BLaER1 (cell line): ENCODE measurements at regions not wholly inside any gene's neighbourhood (a gene's known extent, or its start where the extent isn't known, plus 50 kb on each side); places are given as distances from the start of the nearest gene placed in this dataset.
"Not testable (repeated sequence)": the region's sequence is repeated elsewhere in the genome, so short reads cannot be mapped to it uniquely, and the experiment has no call there.

Experiments used
- H3K27ac ChIP-seq: shearing (Covaris generic); formaldehyde crosslinking; 2 replicates; pipeline ENCODE4 v1.8.1; 2022
- H3K27me3 ChIP-seq: shearing (Covaris generic); formaldehyde crosslinking; 2 replicates; pipeline ENCODE4 v1.8.1; 2022
- H3K36me3 ChIP-seq: shearing (Covaris generic); formaldehyde crosslinking; 2 replicates; pipeline ENCODE4 v1.8.1; 2022
- H3K4me1 ChIP-seq: shearing (Covaris generic); formaldehyde crosslinking; 2 replicates; pipeline ENCODE4 v1.8.1; 2022
- H3K4me2 ChIP-seq: shearing (Covaris generic); formaldehyde crosslinking; 2 replicates; pipeline ENCODE4 v1.8.1; 2022
- H3K4me3 ChIP-seq: shearing (Covaris generic); formaldehyde crosslinking; 2 replicates; pipeline ENCODE4 v1.8.1; 2022
- H3K9ac ChIP-seq: shearing (Covaris generic); formaldehyde crosslinking; 2 replicates; pipeline ENCODE4 v1.8.1; 2022
- H3K9me3 ChIP-seq: shearing (Covaris generic); formaldehyde crosslinking; 2 replicates; pipeline ENCODE4 v1.8.1; 2022
- H4K20me1 ChIP-seq: shearing (Covaris generic); formaldehyde crosslinking; 2 replicates; pipeline ENCODE4 v1.8.1; 2022
- Cebpa-rat ChIP-seq: shearing (Covaris generic); IDR thresholded peaks from 2 replicates; pipeline ENCODE4 v1.8.1; 2022

- H3K27me3 ChIP-seq: no peaks in the 10 kb centered on the region
- H3K4me3 ChIP-seq: no peak overlapping the region
- no peak overlapping the region for H3K4me2 ChIP-seq
- peaks cover 4% of the 10 kb centered on the region; the same call in 1 of the 2 replicates for H3K9me3 ChIP-seq
- TF ChIP-seq Cebpa-rat: no peak
- H3K27ac ChIP-seq: no peak overlapping the region
- no peaks in the 10 kb centered on the region for H4K20me1 ChIP-seq
- H3K9ac ChIP-seq: no peak overlapping the region
- H3K4me1 ChIP-seq: no peaks in the 10 kb centered on the region
- H3K36me3 ChIP-seq: no peaks in the 10 kb centered on the region
Observed at GRCh38 chr10:2519139-2519538, 548.2 kb upstream of the PFKP start.

DNA sequence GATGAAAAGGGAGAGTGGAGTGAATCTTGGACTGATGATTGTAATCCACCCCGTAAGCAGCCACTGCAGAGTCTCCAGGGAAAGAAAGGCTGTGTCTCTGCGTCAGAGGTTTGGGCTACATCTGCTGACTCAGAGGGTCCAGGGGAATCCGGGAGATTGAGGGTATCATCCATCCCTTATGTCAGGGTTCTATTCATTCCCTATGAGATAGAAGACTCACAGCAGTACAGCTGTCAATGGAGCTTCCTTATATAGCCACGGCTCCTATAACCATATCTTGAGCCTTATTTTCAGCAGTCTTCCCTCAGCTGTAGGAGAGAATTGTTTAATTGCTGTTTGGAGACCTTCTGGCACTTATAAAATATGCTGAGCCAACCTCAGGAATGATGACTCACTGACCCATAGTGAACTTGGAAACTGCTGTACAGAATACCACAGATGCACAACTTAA lies 558.2 kb upstream of the PFKP start:
- no peaks in the 10 kb centered on the region for H3K4me1 ChIP-seq
- no peaks in the 10 kb centered on the region for H3K27me3 ChIP-seq
- H4K20me1 ChIP-seq: no peaks in the 10 kb centered on the region
- H3K4me2 ChIP-seq: no peak overlapping the region
- H3K9me3 ChIP-seq: 0 out of 2 replicates have a peak, but pooled peaks cover 4% of the 10 kb centered on the region
- H3K27ac ChIP-seq: no peak overlapping the region
- no peaks in the 10 kb centered on the region for H3K36me3 ChIP-seq
- no peak overlapping the region for H3K9ac ChIP-seq
- no peak overlapping the region for H3K4me3 ChIP-seq
- no peak for TF ChIP-seq Cebpa-rat

DNA sequence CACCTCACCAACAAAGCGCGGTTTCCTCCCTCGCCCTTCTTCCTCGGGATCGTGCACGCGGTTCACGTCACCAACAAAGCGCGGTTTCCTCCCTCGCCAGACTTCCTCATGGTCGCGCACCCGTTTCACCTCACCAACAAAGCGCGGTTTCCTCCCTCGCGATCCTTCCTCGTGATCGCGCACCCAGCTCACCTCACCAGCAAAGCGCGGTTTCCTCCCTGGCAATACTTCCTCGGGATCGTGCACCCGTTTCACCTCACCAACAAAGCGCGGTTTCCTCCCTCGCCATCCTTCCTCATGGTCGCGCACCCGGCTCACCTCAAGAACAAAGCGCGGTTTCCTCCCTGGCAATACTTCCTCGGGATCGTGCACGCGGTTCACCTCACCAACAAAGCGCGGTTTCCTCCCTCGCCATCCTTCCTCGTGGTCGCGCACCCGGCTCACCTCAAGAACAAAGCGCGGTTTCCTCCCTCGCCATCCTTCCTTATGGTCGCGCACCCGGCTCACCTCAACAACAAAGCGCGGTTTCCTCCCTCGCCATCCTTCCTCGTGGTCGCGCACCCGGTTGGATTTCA lies 565.9 kb upstream of the PFKP start:
- H4K20me1 ChIP-seq, H3K4me1 ChIP-seq, H3K4me3 ChIP-seq, H3K9ac ChIP-seq, H3K36me3 ChIP-seq, H3K27me3 ChIP-seq, H3K4me2 ChIP-seq, H3K27ac ChIP-seq: not testable (repeated sequence)
- H3K9me3 ChIP-seq: peaks cover 14% of the 10 kb centered on the region

GRCh38 chr10:2494399-2494798 lies 572.9 kb upstream of the PFKP start:
- TF ChIP-seq Cebpa-rat: no peak
- Histone ChIP-seq H3K4me1 (peaks cover 10% of the 10 kb centered on the region), H3K4me3 (no peak overlapping the region)

DNA sequence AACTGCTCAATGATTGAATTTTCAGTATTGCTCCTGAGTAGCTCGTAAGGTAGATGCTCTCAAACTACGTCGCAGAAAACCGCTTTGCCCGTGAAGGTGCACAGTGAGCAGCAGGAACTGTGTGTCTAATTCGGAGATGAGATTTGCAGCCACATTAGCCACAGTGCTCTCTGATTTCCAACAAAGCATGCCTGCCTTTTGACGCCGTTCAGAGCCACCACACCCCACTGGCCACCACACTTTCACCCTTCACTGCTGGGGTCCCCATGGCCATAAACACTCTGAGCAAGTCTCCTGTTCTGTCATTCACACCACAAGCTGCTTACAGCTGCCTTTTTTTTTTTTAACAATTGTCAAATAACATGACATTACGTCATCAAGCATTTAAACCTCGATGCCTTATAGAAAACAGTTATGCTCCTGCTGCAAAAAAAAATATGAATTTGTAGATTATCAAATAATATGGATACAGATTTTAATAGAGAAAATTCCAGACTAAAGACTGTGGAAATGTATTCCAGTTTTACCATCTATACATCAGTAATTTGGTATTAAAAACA lies 578.8 kb upstream of the PFKP start:
- Histone ChIP-seq H3K27me3 (no peaks in the 10 kb centered on the region), H3K9me3 (no peaks in the 10 kb centered on the region), H3K36me3 (no peaks in the 10 kb centered on the region), H3K4me3 (no peak overlapping the region), H3K4me2 (no peak overlapping the region), H3K9ac (no peak overlapping the region), H3K27ac (no peak overlapping the region), H3K4me1 (no peaks in the 10 kb centered on the region), H4K20me1 (no peaks in the 10 kb centered on the region)
- no peak for TF ChIP-seq Cebpa-rat

More at GRCh38 chr10:2494399-2494798, 572.9 kb upstream of the PFKP start:
- Histone ChIP-seq H3K27ac (no peak overlapping the region), H3K9me3 (no peaks in the 10 kb centered on the region), H3K27me3 (no peaks in the 10 kb centered on the region), H3K9ac (no peak overlapping the region), H3K36me3 (no peaks in the 10 kb centered on the region), H3K4me2 (peak overlapping the region; percentile 22; the same call in 1 of the 2 replicates), H4K20me1 (no peaks in the 10 kb centered on the region)

GRCh38 chr10:2487921-2488320 lies 579.4 kb upstream of the PFKP start:
- Histone ChIP-seq H3K27me3 (no peaks in the 10 kb centered on the region), H3K4me2 (no peak overlapping the region), H3K36me3 (no peaks in the 10 kb centered on the region), H4K20me1 (no peaks in the 10 kb centered on the region), H3K9me3 (no peaks in the 10 kb centered on the region), H3K27ac (no peak overlapping the region), H3K4me3 (no peak overlapping the region), H3K4me1 (no peaks in the 10 kb centered on the region), H3K9ac (no peak overlapping the region)
- TF ChIP-seq Cebpa-rat: no peak

- Histone ChIP-seq H3K27ac (no peak overlapping the region), H3K36me3 (no peaks in the 10 kb centered on the region), H3K4me1 (peaks cover 11% of the 10 kb centered on the region), H3K27me3 (no peaks in the 10 kb centered on the region), H3K9me3 (peaks cover 9% of the 10 kb centered on the region; the same call in 1 of the 2 replicates), H4K20me1 (no peaks in the 10 kb centered on the region), H3K4me3 (no peak overlapping the region), H3K9ac (no peak overlapping the region), H3K4me2 (no peak overlapping the region)
- no peak for TF ChIP-seq Cebpa-rat
Observed at GRCh38 chr10:2478656-2479055, 588.7 kb upstream of the PFKP start.

- H3K4me3 ChIP-seq: no peak overlapping the region
- H3K9ac ChIP-seq: no peak overlapping the region
- no peaks in the 10 kb centered on the region for H3K36me3 ChIP-seq
- no peak overlapping the region for H3K4me2 ChIP-seq
- peaks cover 9% of the 10 kb centered on the region; the same call in 1 of the 2 replicates for H3K9me3 ChIP-seq
- no peaks in the 10 kb centered on the region for H4K20me1 ChIP-seq
- peaks cover 11% of the 10 kb centered on the region for H3K4me1 ChIP-seq
- no peak overlapping the region for H3K27ac ChIP-seq
- H3K27me3 ChIP-seq: no peaks in the 10 kb centered on the region
- no peak for TF ChIP-seq Cebpa-rat
Observed at GRCh38 chr10:2476812-2477553, 590.4 kb upstream of the PFKP start.

- no peaks in the 10 kb centered on the region for H3K27me3 ChIP-seq
- peaks cover 11% of the 10 kb centered on the region for H3K4me1 ChIP-seq
- 0 out of 2 replicates have a peak overlapping the region, but pooled peaks have one; percentile 4 for H3K27ac ChIP-seq
- no peaks in the 10 kb centered on the region for H4K20me1 ChIP-seq
- TF ChIP-seq Cebpa-rat: no peak
- no peak overlapping the region for H3K9ac ChIP-seq
- H3K9me3 ChIP-seq: peaks cover 9% of the 10 kb centered on the region; the same call in 1 of the 2 replicates
- peak overlapping the region; percentile 37 for H3K4me2 ChIP-seq
- H3K36me3 ChIP-seq: no peaks in the 10 kb centered on the region
- H3K4me3 ChIP-seq: no peak overlapping the region
Observed at GRCh38 chr10:2476218-2476811, 591.0 kb upstream of the PFKP start.

DNA sequence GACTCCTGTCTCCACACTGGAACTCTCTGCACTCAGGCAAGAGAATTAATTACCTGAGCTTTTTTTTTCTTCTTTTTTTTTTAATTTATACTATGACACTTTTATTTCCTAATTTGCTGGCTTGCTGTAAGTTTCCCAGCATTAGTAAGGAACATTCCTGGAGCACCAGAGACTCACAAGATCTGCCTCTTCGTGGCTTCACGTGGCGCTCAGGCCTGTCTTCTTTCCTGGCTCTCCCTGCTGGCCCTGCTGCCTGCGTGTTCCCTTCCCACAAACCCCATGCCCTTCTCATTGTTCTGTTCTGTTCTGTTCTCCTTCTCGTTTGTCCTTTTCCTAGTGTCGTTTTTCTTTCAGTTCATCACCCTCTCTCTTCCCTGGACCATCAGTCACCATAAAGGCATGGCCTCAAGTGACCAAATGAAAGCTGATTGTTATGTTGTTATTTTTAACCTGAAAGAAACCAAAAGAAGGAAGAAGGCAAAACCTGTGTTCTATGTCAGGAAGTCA lies 591.6 kb upstream of the PFKP start:
- peaks cover 11% of the 10 kb centered on the region for H3K4me1 ChIP-seq
- H3K4me3 ChIP-seq: no peak overlapping the region
- peaks cover 9% of the 10 kb centered on the region; the same call in 1 of the 2 replicates for H3K9me3 ChIP-seq
- 0 out of 2 replicates have a peak overlapping the region, but pooled peaks have one; percentile 4 for H3K27ac ChIP-seq
- H4K20me1 ChIP-seq: no peaks in the 10 kb centered on the region
- no peak for TF ChIP-seq Cebpa-rat
- H3K27me3 ChIP-seq: no peaks in the 10 kb centered on the region
- H3K9ac ChIP-seq: no peak overlapping the region
- H3K4me2 ChIP-seq: peak overlapping the region; percentile 37
- no peaks in the 10 kb centered on the region for H3K36me3 ChIP-seq
